Activated CD4-positive, alpha-beta T cell treated with anti-CD3 and anti-CD28 coated beads, Interleukin-2, amount 10 ng/mL, durations not matched to agents 24 days and 14 days (primary cell): ENCODE measurements at regions not wholly inside any gene's neighbourhood (a gene's known extent, or its start where the extent isn't known, plus 50 kb on each side); places are given as distances from the start of the nearest gene placed in this dataset.
"Not testable (repeated sequence)": the region's sequence is repeated elsewhere in the genome, so short reads cannot be mapped to it uniquely, and the experiment has no call there.

Experiments used
- DNase-seq: peaks from one replicate; pipeline ENCODE4 v3.0.0; 2022
- H3K27ac Mint-ChIP-seq: one replicate; pipeline ENCODE4 v1.8.0; 2022; ENCODE audit warnings: mild to moderate bottlenecking, mixed read lengths
- H3K27me3 Mint-ChIP-seq: one replicate; pipeline ENCODE4 v1.8.0; 2022; ENCODE audit warnings: mixed read lengths
- H3K36me3 Mint-ChIP-seq: one replicate; pipeline ENCODE4 v1.8.0; 2022; ENCODE audit warnings: low read depth, mild to moderate bottlenecking, mixed read lengths
- H3K4me1 Mint-ChIP-seq: one replicate; pipeline ENCODE4 v1.8.0; 2021; ENCODE audit warnings: mixed read lengths
- H3K4me3 Mint-ChIP-seq: one replicate; pipeline ENCODE4 v1.8.0; 2022; ENCODE audit warnings: mild to moderate bottlenecking, moderate library complexity, mixed read lengths
- H3K9me3 Mint-ChIP-seq: one replicate; pipeline ENCODE4 v1.8.0; 2021; ENCODE audit warnings: mixed read lengths
- intact Hi-C: fragments of 100-400 bp; cut with micrococcal nuclease; formaldehyde crosslinking; loops from one replicate; pipeline ENCODE4 v1.15.1; 2023

DNA sequence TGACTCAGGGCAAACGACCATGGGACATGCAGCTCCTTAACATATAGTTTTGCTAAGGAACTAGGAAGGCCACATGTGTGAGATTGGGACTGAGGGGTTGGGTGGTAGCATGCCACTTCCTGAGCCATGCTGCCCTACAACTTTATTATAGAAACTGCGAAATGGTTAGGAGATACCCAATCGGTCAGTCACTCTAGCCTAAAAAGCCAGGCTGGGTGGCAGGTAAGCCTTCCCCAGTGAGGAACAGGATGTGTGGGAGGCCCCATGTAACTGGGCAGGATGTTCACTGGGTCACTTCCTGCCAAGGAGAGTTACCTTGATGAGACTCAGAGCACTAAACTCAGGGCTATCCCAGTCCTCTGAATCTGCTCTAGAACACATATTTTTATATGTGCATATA is 123.5 kb downstream of the MAP3K7 start:
- Mint-ChIP-seq H3K4me1 (peaks cover 80% of the 10 kb centered on the region), H3K36me3 (peaks cover 8% of the 10 kb centered on the region), H3K27ac (peak overlapping the region; percentile 96), H3K4me3 (peak overlapping the region; percentile 77), H3K9me3 (no peaks in the 10 kb centered on the region), H3K27me3 (no peaks in the 10 kb centered on the region)
- intact Hi-C loops, result no loop called here
- peak; percentile 84 for DNase-seq

DNA sequence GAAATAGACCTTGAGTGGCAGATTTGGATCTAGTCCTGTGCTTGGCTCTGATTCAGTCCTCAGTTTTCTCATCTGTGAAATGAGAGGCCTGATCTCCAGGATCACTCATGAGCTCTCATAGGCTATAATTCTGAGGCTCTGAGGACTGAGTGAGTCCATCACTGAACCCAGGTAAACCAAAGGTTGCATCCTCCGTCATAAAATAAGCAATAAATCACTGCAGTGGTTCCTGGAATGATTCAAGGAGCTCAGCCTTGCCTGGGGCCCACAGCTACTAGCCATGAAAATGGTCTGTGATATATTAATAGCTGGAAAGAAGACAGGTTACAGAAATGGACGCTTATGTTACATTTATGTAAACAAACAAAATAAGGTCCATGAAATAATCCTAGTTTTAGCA is 124.8 kb downstream of the MAP3K7 start:
- H3K27me3 Mint-ChIP-seq, result no peaks in the 10 kb centered on the region
- peaks cover 8% of the 10 kb centered on the region for H3K36me3 Mint-ChIP-seq
- no peak overlapping the region for H3K4me3 Mint-ChIP-seq
- DNase-seq, result no peak
- intact Hi-C loops, result no loop called here
- H3K4me1 Mint-ChIP-seq, result peaks cover 85% of the 10 kb centered on the region
- no peaks in the 10 kb centered on the region for H3K9me3 Mint-ChIP-seq
- H3K27ac Mint-ChIP-seq, result peak overlapping the region; percentile 79

DNA sequence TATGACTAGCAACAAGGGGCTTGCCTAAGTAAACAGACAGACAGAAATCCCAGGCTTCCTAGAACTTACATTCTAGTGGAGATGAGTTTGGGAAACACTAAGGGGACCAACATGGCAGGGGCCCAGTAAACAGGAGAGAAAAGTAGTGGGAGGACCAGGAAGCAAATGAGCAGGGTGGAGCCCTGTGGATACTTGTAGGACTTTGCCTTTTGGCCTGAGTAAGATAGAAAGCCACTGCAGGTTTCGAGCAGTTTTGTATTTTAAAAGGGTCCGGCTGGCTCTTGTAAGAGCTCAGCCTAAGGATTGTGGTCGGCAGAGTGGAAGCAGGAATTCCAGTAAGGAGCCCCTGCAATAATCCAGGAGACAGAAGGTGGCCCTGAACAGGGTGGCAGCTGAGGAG is 125.5 kb downstream of the MAP3K7 start:
- Mint-ChIP-seq H3K4me3 (no peak overlapping the region), H3K27me3 (no peaks in the 10 kb centered on the region), H3K36me3 (peaks cover 8% of the 10 kb centered on the region), H3K9me3 (no peaks in the 10 kb centered on the region), H3K4me1 (peaks cover 83% of the 10 kb centered on the region), H3K27ac (peak overlapping the region; percentile 79)
- intact Hi-C loops, result no loop called here
- no peak for DNase-seq

DNA sequence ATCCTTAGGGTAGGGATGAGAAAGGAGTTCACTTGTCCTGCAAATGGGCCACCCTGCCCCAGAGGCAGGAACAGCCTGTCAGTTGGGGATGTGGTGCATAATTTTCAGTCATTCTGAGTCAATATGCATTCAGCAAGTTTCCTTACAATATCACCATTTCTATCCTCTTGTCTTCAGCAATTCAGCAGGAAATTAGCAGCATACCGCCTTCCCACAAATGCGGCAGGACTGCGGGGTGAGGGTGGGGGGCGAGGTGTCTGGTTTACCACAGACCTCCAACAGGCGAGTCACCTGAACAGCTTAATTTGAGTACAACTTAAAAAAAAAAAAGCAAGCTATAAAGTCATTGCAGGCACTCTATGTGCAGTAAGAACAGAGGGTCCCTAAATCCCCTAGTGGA is 126.8 kb downstream of the MAP3K7 start:
- intact Hi-C loops, result no loop called here
- DNase-seq, result peak; percentile 76
- peaks cover 70% of the 10 kb centered on the region for H3K4me1 Mint-ChIP-seq

DNA sequence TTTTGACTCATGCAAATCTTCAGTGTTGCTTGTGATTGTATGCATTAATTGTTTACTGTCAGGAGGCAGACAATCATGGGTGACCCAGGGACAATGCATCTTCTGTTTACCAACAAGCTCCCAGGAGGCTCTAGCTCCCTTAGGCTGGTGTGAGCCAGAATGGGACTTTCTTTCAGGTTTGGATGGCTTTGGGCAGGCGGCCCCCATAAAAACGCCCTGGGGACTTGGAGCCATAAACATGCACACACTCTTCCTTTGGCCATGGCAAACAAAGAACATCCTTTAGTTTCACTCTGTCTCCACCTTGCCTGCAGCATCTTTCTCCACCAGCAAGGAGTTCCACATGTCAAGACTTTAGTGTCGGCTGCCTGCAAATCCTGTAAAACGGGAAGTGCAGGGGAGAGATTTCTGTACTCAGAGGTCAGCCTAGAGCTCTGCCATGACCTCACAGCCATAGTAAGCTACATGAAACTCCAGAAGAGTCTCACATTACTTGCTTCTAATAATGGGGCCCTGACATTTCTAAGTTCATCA is 127.6 kb downstream of the MAP3K7 start:
- Mint-ChIP-seq H3K9me3 (peaks cover 4% of the 10 kb centered on the region), H3K4me1 (peaks cover 71% of the 10 kb centered on the region), H3K4me3 (peak overlapping the region; percentile 54), H3K36me3 (peaks cover 10% of the 10 kb centered on the region), H3K27me3 (no peaks in the 10 kb centered on the region), H3K27ac (peak overlapping the region; percentile 91)
- no peak for DNase-seq
- intact Hi-C loops, result no loop called here

More for the DNA sequence above, 126.8 kb downstream of the MAP3K7 start:
- peaks cover 8% of the 10 kb centered on the region for H3K36me3 Mint-ChIP-seq
- H3K4me3 Mint-ChIP-seq, result peak overlapping the region; percentile 54
- H3K27ac Mint-ChIP-seq, result peak overlapping the region; percentile 91
- no peaks in the 10 kb centered on the region for H3K27me3 Mint-ChIP-seq
- H3K9me3 Mint-ChIP-seq, result peaks cover under 1% of the 10 kb centered on the region

GRCh38 chr6:90458353-90459224 is 128.3 kb downstream of the MAP3K7 start:
- H3K36me3 Mint-ChIP-seq, result peaks cover 10% of the 10 kb centered on the region
- H3K4me1 Mint-ChIP-seq, result peaks cover 66% of the 10 kb centered on the region
- no peaks in the 10 kb centered on the region for H3K27me3 Mint-ChIP-seq
- intact Hi-C loops, result loop anchor here (1.0 kb wide), 8 partner anchors 8 to 60 kb away; no protein-coding TSS in a partner anchor
- H3K4me3 Mint-ChIP-seq, result peak overlapping the region; percentile 54
- H3K27ac Mint-ChIP-seq, result peak overlapping the region; percentile 91
- H3K9me3 Mint-ChIP-seq, result peaks cover 4% of the 10 kb centered on the region
- peak; percentile 88 for DNase-seq

DNA sequence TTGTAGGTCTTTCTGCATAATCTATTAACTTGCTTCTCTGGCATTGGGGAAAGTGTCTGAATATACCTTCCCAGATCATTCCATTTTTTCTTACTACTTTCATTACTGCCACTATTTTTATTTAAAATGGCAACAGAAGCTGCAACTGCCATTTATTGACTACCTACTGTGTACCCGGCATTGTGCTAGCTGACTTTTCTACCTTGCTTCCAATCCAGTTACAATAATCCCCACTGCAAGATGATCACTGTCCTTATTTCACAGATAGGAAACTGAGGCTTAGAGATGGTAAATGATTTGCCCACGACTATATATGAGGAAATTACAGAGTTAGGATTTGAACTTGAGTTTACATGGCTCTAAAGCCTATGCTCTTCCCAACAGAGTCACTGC is 129.0 kb downstream of the MAP3K7 start:
- H3K4me3 Mint-ChIP-seq, result peak overlapping the region; percentile 54
- H3K4me1 Mint-ChIP-seq, result peaks cover 60% of the 10 kb centered on the region
- peaks cover 4% of the 10 kb centered on the region for H3K9me3 Mint-ChIP-seq
- no peak for DNase-seq
- H3K27me3 Mint-ChIP-seq, result no peaks in the 10 kb centered on the region
- intact Hi-C loops, result loop anchor here (1.0 kb wide), 8 partner anchors 8 to 60 kb away; no protein-coding TSS in a partner anchor
- peaks cover 10% of the 10 kb centered on the region for H3K36me3 Mint-ChIP-seq
- peak overlapping the region; percentile 91 for H3K27ac Mint-ChIP-seq

GRCh38 chr6:90456997-90457866 is 129.6 kb downstream of the MAP3K7 start:
- intact Hi-C loops, H3K27me3 Mint-ChIP-seq, H3K9me3 Mint-ChIP-seq, H3K36me3 Mint-ChIP-seq: not testable (repeated sequence)
- peak; percentile 73 for DNase-seq
- Mint-ChIP-seq H3K27ac (peak overlapping the region; percentile 91), H3K4me3 (peak overlapping the region; percentile 54), H3K4me1 (peaks cover 55% of the 10 kb centered on the region)

DNA sequence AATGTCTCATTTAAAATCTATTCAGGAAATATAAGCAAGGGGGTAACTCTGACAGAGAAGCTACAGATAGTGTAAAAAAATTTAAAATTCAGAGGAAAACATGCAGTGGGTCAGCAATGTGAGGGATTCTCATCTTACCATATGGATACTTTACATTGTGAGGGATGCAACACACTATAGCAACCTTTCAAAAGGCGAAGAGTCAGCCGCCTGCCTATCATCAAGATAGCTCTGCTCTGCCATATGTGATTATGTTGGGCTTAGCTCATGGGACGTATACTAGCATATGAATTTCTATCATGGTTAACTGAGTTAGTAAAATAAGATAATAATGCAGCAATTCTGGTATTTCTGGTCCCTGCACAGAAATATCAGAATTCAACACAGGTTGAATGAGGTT is 130.9 kb downstream of the MAP3K7 start:
- no peaks in the 10 kb centered on the region for H3K27me3 Mint-ChIP-seq
- no peak for DNase-seq
- peaks cover 4% of the 10 kb centered on the region for H3K9me3 Mint-ChIP-seq
- intact Hi-C loops, result no loop called here
- peaks cover 52% of the 10 kb centered on the region for H3K4me1 Mint-ChIP-seq
- H3K27ac Mint-ChIP-seq, result no peak overlapping the region
- peaks cover 7% of the 10 kb centered on the region for H3K36me3 Mint-ChIP-seq
- no peak overlapping the region for H3K4me3 Mint-ChIP-seq

GRCh38 chr6:90454836-90455427 is 131.9 kb downstream of the MAP3K7 start:
- peaks cover 5% of the 10 kb centered on the region for H3K36me3 Mint-ChIP-seq
- H3K4me1 Mint-ChIP-seq, result peaks cover 44% of the 10 kb centered on the region
- H3K9me3 Mint-ChIP-seq, result peaks cover 7% of the 10 kb centered on the region
- intact Hi-C loops, result loop anchor here (1.0 kb wide), 1 partner anchor 10 kb away; no protein-coding TSS in a partner anchor
- H3K27ac Mint-ChIP-seq, result peak overlapping the region; percentile 49
- no peak overlapping the region for H3K4me3 Mint-ChIP-seq
- DNase-seq, result no peak
- no peaks in the 10 kb centered on the region for H3K27me3 Mint-ChIP-seq

- peaks cover 26% of the 10 kb centered on the region for H3K4me1 Mint-ChIP-seq
- H3K36me3 Mint-ChIP-seq, result peaks cover 6% of the 10 kb centered on the region
- intact Hi-C loops, result no loop called here
- peaks cover 8% of the 10 kb centered on the region for H3K9me3 Mint-ChIP-seq
- no peak for DNase-seq
- no peak overlapping the region for H3K4me3 Mint-ChIP-seq
- H3K27ac Mint-ChIP-seq, result no peak overlapping the region
- no peaks in the 10 kb centered on the region for H3K27me3 Mint-ChIP-seq
These were observed 136.5 kb downstream of the MAP3K7 start for GRCh38 chr6:90450268-90450953.

DNA sequence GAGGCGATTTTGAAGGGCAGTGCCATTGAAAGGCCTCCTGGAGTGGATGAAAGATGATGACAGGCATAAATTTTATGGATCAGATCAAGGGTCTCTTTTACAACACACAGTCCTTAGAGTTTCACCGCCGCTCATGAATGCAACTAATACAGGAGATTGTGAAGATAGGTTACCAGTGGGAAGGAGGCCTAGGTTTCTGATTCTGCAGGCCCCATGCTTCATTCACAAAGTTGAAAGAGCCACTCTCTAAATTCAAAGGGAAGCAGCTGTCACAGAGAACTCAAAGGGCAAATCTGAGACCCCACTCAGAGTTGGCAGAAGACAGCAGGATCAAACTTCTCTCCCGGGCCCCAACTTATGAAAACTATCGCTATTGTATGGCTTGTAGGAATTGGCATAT is 137.6 kb downstream of the MAP3K7 start:
- intact Hi-C loops, result no loop called here
- peaks cover 8% of the 10 kb centered on the region for H3K9me3 Mint-ChIP-seq
- H3K36me3 Mint-ChIP-seq, result peaks cover 4% of the 10 kb centered on the region
- DNase-seq, result no peak
- H3K4me3 Mint-ChIP-seq, result no peak overlapping the region
- no peak overlapping the region for H3K27ac Mint-ChIP-seq
- no peaks in the 10 kb centered on the region for H3K27me3 Mint-ChIP-seq
- H3K4me1 Mint-ChIP-seq, result peaks cover 32% of the 10 kb centered on the region

DNA sequence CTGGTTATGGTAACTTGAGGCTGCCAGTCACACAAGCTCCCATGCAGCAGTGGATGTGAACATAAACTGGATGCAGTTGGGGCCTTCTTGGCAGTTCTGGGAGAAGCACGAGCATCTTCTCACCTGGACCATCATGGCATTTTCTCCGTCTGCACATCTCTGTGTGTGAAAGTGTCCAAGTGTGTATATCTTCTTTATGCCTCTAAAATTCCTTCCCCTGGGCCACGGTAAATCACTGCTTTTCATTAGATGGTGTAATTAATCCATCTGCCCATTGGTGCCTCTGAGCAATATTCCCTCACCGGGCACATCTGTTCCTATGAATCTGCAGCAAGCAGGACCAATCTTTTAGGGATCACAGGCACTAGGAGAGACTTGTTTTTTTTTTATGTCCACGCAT is 138.0 kb downstream of the MAP3K7 start:
- H3K9me3 Mint-ChIP-seq, result peaks cover 8% of the 10 kb centered on the region
- peaks cover 35% of the 10 kb centered on the region for H3K4me1 Mint-ChIP-seq
- H3K27me3 Mint-ChIP-seq, result no peaks in the 10 kb centered on the region
- no peak for DNase-seq
- H3K4me3 Mint-ChIP-seq, result no peak overlapping the region
- H3K27ac Mint-ChIP-seq, result no peak overlapping the region
- H3K36me3 Mint-ChIP-seq, result peaks cover 4% of the 10 kb centered on the region
- intact Hi-C loops, result no loop called here
